Transverse colon (tissue), 4 donors: ENCODE measurements at regions not wholly inside any gene's neighbourhood (a gene's known extent, or its start where the extent isn't known, plus 50 kb on each side); places are given as distances from the start of the nearest gene placed in this dataset.

ENCODE experiments used
- DNase-seq: peaks from one replicate; pipeline ENCODE4 v3.0.0-alpha.2; 2019
- H3K27ac ChIP-seq, 4 donors: fragments of 200-600 bp; sonication (generic); 2 replicates each; pipeline ENCODE4 v1.5.1; 2016 to 2018; ENCODE audit warnings: inconsistent platforms in 4 of 4
- H3K27me3 ChIP-seq: fragments of 200-600 bp; sonication (generic); 2 replicates; pipeline ENCODE4 v1.5.1; 2017; ENCODE audit warnings: inconsistent platforms
- H3K36me3 ChIP-seq, 4 donors: fragments of 200-600 bp; sonication (generic); 2 replicates each; pipeline ENCODE4 v1.5.1; 2017 to 2019; ENCODE audit warnings: inconsistent platforms in 4 of 4
- H3K4me1 ChIP-seq, 4 donors: fragments of 200-600 bp; sonication (generic); 2 replicates each; pipeline ENCODE4 v1.5.1; 2017 to 2020; ENCODE audit warnings: inconsistent platforms in 4 of 4
- H3K4me3 ChIP-seq, 4 donors: fragments of 200-600 bp; sonication (generic); 1 replicate in 1 of 4; 2 replicates in 3 of 4; pipeline versions ENCODE4 v1.5.1 to v1.6.1; 2017 to 2019; ENCODE audit warnings: inconsistent platforms in 4 of 4
- H3K9me3 ChIP-seq, 2 donors: fragments of 200-600 bp; sonication (generic); 2 replicates each; pipeline ENCODE4 v1.5.1; 2017 to 2019; ENCODE audit warnings: inconsistent platforms in 2 of 2
- CTCF ChIP-seq, 5 experiments: fragments of 200-600 bp in 3 of 5; fragments of 450-650 bp in 2 of 5; sonication (generic) in 3 of 5; IDR thresholded peaks; 1 replicate in 2 of 5; 2 replicates in 3 of 5; pipeline ENCODE4 v1.5.1; 2016 to 2017; ENCODE audit warnings: antibody characterized with exemption in 5 of 5, inconsistent platforms in 3 of 5, mild to moderate bottlenecking in 2 of 5, moderate library complexity in 1 of 5
- EP300 ChIP-seq: sonication (generic); formaldehyde crosslinking; IDR thresholded peaks from one replicate; pipeline ENCODE4 v1.6.1; 2017; ENCODE audit warnings: antibody characterized with exemption, low read depth
- POLR2A ChIP-seq: fragments of 450-650 bp; IDR thresholded peaks from one replicate; pipeline ENCODE4 v1.6.1; 2016; ENCODE audit warnings: antibody characterized with exemption, mild to moderate bottlenecking, moderate library complexity
- POLR2AphosphoS5 ChIP-seq, 3 donors: sonication (generic); formaldehyde crosslinking; IDR thresholded peaks; one replicate each; pipeline ENCODE4 v1.6.1; 2016; ENCODE audit warnings: antibody characterized with exemption in 3 of 3
- WGBS, 2 donors: methylation state at CpG; one replicate each; pipeline ENCODE4 v1.1.5; 2018; ENCODE audit warnings: low coverage in 1 of 2; 5-methylcytosine and 5-hydroxymethylcytosine counted together
- in situ Hi-C, 4 donors: fragments of 200-750 bp; cut with MboI; loops; one replicate each; pipeline versions ENCODE4 v1.15.0 to v1.15.1; 2017; ENCODE audit warnings: low sequenced_read_pairs in 3 of 4, low pct_ligation_motif_present in 1 of 4, low pct_unique_long_range_greater_than_20kb in 1 of 4
- intact Hi-C: fragments of 100-400 bp; cut with DNase I; formaldehyde crosslinking; loops from one replicate; pipeline ENCODE4 v1.15.1; 2023; ENCODE audit warnings: low total_unique reads

- intact Hi-C loops, result no loop called here
Observed at GRCh38 chrX:16476009-16476408, 173.9 kb upstream of the S100G start.

GRCh38 chrX:16476692-16477091, 173.3 kb upstream of the S100G start:
- intact Hi-C loops, result no loop called here
- Histone ChIP-seq H3K27me3 (no peaks in the 10 kb centered on the region), H3K27ac (no peak overlapping the region), H3K4me1 (no peaks in the 10 kb centered on the region), H3K36me3 (no peaks in the 10 kb centered on the region), H3K9me3 (no peaks in the 10 kb centered on the region), H3K4me3 (no peak overlapping the region)
- no peak for TF ChIP-seq POLR2A
- TF ChIP-seq CTCF (IDR thresholded peaks at IDR 0.05), result no peak
- no peak for TF ChIP-seq EP300
- TF ChIP-seq POLR2AphosphoS5 (IDR thresholded peaks at IDR 0.05), result no peak
- in situ Hi-C loops, result no loop called here
- 60 to 78% methylated on average over 2 of the region's 2 CpGs for WGBS, 2 donors
- no peak for DNase-seq

More at GRCh38 chrX:16476009-16476408, 173.9 kb upstream of the S100G start:
- TF ChIP-seq POLR2A (no peak), CTCF (IDR thresholded peaks at IDR 0.05) (no peak), EP300 (no peak), POLR2AphosphoS5 (IDR thresholded peaks at IDR 0.05) (no peak)
- no peaks in the 10 kb centered on the region for H3K9me3 ChIP-seq
- H3K4me1 ChIP-seq, result no peaks in the 10 kb centered on the region
- DNase-seq, result no peak
- no peak overlapping the region for H3K27ac ChIP-seq
- no peaks in the 10 kb centered on the region for H3K27me3 ChIP-seq
- WGBS, 2 donors, result 79 to 85% methylated on average over 2 to 8 of the region's 8 CpGs
- no peak overlapping the region for H3K4me3 ChIP-seq
- in situ Hi-C loops, result no loop called here
- no peaks in the 10 kb centered on the region for H3K36me3 ChIP-seq

GRCh38 chrX:16479206-16479869, 170.6 kb upstream of the S100G start:
- Histone ChIP-seq H3K27ac (no peak overlapping the region), H3K36me3 (no peaks in the 10 kb centered on the region), H3K27me3 (no peaks in the 10 kb centered on the region), H3K9me3 (no peaks in the 10 kb centered on the region), H3K4me3 (no peak overlapping the region), H3K4me1 (no peaks in the 10 kb centered on the region)
- in situ Hi-C loops, result no loop called here
- intact Hi-C loops, result no loop called here
- no peak for DNase-seq
- TF ChIP-seq POLR2A, result no peak
- 67 to 73% methylated on average over 3 to 5 of the region's 5 CpGs for WGBS, 2 donors

- Histone ChIP-seq H3K27ac (no peak overlapping the region), H3K4me3 (no peak overlapping the region), H3K27me3 (no peaks in the 10 kb centered on the region), H3K9me3 (no peaks in the 10 kb centered on the region), H3K36me3 (no peaks in the 10 kb centered on the region), H3K4me1 (no peaks in the 10 kb centered on the region)
- intact Hi-C loops, result no loop called here
- in situ Hi-C loops, result no loop called here
- no peak for DNase-seq
- TF ChIP-seq POLR2AphosphoS5 (IDR thresholded peaks at IDR 0.05) (no peak), POLR2A (no peak), EP300 (no peak), CTCF (IDR thresholded peaks at IDR 0.05) (no peak)
- WGBS, 2 donors, result 87% methylated on average over 4 of the region's 4 CpGs; no CpG with 5 or more reads in 1 of the 2 donors
Observed at GRCh38 chrX:16480049-16480448, 169.9 kb upstream of the S100G start.

- in situ Hi-C loops, result no loop called here
- no peak for TF ChIP-seq POLR2A
- TF ChIP-seq EP300, result no peak
- TF ChIP-seq CTCF (IDR thresholded peaks at IDR 0.05), result no peak
- no peak for TF ChIP-seq POLR2AphosphoS5 (IDR thresholded peaks at IDR 0.05)
- Histone ChIP-seq H3K36me3 (no peaks in the 10 kb centered on the region), H3K4me1 (no peaks in the 10 kb centered on the region), H3K9me3 (no peaks in the 10 kb centered on the region), H3K27ac (no peak overlapping the region), H3K27me3 (no peaks in the 10 kb centered on the region), H3K4me3 (no peak overlapping the region)
- intact Hi-C loops, result no loop called here
- no peak for DNase-seq
Observed at GRCh38 chrX:16484338-16484737, 165.6 kb upstream of the S100G start.
